ENCODE measurements at regions not wholly inside any gene's neighbourhood (a gene's known extent, or its start where the extent isn't known, plus 50 kb on each side); places are given as distances from the start of the nearest gene placed in this dataset.

- no peaks in the 10 kb centered on the region for H3K36me3 Mint-ChIP-seq (ENCODE audit: insufficient read depth, unreplicated experiment)
- peaks cover 15% of the 10 kb centered on the region for H3K27me3 Mint-ChIP-seq (ENCODE audit: unreplicated experiment)
- H3K4me1 Mint-ChIP-seq (ENCODE audit: low read depth, unreplicated experiment): no peaks in the 10 kb centered on the region
- no peak overlapping the region for H3K27ac Mint-ChIP-seq (ENCODE audit: unreplicated experiment)
- H3K4me3 Mint-ChIP-seq (ENCODE audit: low read depth, unreplicated experiment): no peak overlapping the region
- no peaks in the 10 kb centered on the region for H3K9me3 Mint-ChIP-seq (ENCODE audit: low read depth, unreplicated experiment)
- intact Hi-C loops (cut with micrococcal nuclease; ENCODE audit: unreplicated experiment): no loop called here
- DNase-seq: no peak
- no TSS peak for BruUV-seq (replicated peaks)
- TF ChIP-seq, protein P1, sequence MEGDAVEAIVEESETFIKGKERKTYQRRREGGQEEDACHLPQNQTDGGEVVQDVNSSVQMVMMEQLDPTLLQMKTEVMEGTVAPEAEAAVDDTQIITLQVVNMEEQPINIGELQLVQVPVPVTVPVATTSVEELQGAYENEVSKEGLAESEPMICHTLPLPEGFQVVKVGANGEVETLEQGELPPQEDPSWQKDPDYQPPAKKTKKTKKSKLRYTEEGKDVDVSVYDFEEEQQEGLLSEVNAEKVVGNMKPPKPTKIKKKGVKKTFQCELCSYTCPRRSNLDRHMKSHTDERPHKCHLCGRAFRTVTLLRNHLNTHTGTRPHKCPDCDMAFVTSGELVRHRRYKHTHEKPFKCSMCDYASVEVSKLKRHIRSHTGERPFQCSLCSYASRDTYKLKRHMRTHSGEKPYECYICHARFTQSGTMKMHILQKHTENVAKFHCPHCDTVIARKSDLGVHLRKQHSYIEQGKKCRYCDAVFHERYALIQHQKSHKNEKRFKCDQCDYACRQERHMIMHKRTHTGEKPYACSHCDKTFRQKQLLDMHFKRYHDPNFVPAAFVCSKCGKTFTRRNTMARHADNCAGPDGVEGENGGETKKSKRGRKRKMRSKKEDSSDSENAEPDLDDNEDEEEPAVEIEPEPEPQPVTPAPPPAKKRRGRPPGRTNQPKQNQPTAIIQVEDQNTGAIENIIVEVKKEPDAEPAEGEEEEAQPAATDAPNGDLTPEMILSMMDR (IDR thresholded peaks at IDR 0.05; ENCODE audit: unreplicated experiment): no peak
- CTCF ChIA-PET: no interaction called here
Measured at GRCh38 chr15:93152951-93153350, 63.9 kb upstream of the RGMA start.

GRCh38 chr15:93152360-93152759, 63.3 kb upstream of the RGMA start:
- H3K4me1 Mint-ChIP-seq (ENCODE audit: low read depth, unreplicated experiment): no peaks in the 10 kb centered on the region
- peaks cover 15% of the 10 kb centered on the region for H3K27me3 Mint-ChIP-seq (ENCODE audit: unreplicated experiment)
- CTCF ChIA-PET: no interaction called here
- H3K36me3 Mint-ChIP-seq (ENCODE audit: insufficient read depth, unreplicated experiment): no peaks in the 10 kb centered on the region
- H3K4me3 Mint-ChIP-seq (ENCODE audit: low read depth, unreplicated experiment): no peak overlapping the region
- no peak for DNase-seq
- H3K9me3 Mint-ChIP-seq (ENCODE audit: low read depth, unreplicated experiment): no peaks in the 10 kb centered on the region
- TF ChIP-seq, protein P1 (IDR thresholded peaks at IDR 0.05; ENCODE audit: unreplicated experiment): no peak
- no TSS peak for BruUV-seq (replicated peaks)
- intact Hi-C loops (cut with micrococcal nuclease; ENCODE audit: unreplicated experiment): no loop called here
- H3K27ac Mint-ChIP-seq (ENCODE audit: unreplicated experiment): no peak overlapping the region

DNA sequence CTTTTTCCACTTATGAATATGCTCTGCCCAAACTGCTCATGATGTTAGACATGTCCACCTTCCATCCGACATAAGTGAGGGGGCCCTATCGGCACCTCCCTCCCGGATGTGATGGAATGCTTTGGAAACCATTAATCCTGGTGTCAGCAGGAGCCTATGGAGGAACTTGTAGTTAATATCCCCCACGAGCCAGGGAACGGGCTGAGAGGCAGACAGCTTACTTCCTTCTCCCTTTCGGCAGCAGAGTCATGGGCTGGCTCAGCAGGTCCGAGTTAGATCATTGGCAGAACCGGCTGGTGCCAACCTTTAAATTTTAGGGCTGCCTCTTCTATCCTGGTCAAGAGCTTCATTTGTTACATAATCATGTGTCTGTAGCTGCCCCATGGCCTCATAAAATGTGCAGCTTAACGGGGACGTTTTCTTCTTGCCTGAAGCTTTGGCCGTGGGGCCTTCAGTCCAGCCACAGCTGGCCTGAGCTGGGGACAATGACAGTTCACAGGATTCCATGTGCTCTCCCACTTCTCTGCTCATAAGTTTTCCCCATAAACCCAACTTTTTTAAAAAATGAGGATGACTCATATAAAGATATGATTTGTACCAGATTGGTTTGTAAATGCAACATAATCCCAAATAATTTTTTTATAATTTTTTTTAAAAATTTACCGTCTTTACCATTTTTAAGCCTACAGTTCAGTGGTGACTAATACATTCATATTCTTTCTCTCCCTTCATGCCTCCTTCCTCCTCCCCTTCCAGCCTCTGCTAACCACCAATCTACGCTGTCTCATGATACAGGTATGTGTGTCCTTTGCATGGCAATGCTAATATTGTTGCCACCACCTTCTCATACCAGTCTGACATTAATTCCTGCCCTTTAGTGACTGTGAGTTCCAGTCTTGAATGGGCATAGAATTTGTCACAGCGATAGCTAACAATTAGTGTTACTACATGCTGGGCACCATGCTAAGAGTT, 62.2 kb upstream of the RGMA start:
- Mint-ChIP-seq H3K36me3 (ENCODE audit: insufficient read depth, unreplicated experiment) (no peaks in the 10 kb centered on the region), H3K9me3 (ENCODE audit: low read depth, unreplicated experiment) (no peaks in the 10 kb centered on the region), H3K27ac (ENCODE audit: unreplicated experiment) (no peak overlapping the region), H3K4me1 (ENCODE audit: low read depth, unreplicated experiment) (no peaks in the 10 kb centered on the region), H3K27me3 (ENCODE audit: unreplicated experiment) (peaks cover 15% of the 10 kb centered on the region), H3K4me3 (ENCODE audit: low read depth, unreplicated experiment) (no peak overlapping the region)
- BruUV-seq (replicated peaks): no TSS peak
- intact Hi-C loops (cut with micrococcal nuclease; ENCODE audit: unreplicated experiment): no loop called here
- CTCF ChIA-PET: no interaction called here
- TF ChIP-seq, protein P1 (IDR thresholded peaks at IDR 0.05; ENCODE audit: unreplicated experiment): no peak
- no peak for DNase-seq

- CTCF ChIA-PET: no interaction called here
- Mint-ChIP-seq H3K27ac (ENCODE audit: unreplicated experiment) (no peak overlapping the region), H3K4me3 (ENCODE audit: low read depth, unreplicated experiment) (no peak overlapping the region), H3K27me3 (ENCODE audit: unreplicated experiment) (peaks cover 52% of the 10 kb centered on the region), H3K4me1 (ENCODE audit: low read depth, unreplicated experiment) (no peaks in the 10 kb centered on the region), H3K36me3 (ENCODE audit: insufficient read depth, unreplicated experiment) (no peaks in the 10 kb centered on the region), H3K9me3 (ENCODE audit: low read depth, unreplicated experiment) (peaks cover 2% of the 10 kb centered on the region)
- no peak for DNase-seq
- TF ChIP-seq, protein P1 (IDR thresholded peaks at IDR 0.05; ENCODE audit: unreplicated experiment): no peak
- intact Hi-C loops (cut with micrococcal nuclease; ENCODE audit: unreplicated experiment): no loop called here
- no TSS peak for BruUV-seq (replicated peaks)
Measured at GRCh38 chr15:93146601-93147000, 57.6 kb upstream of the RGMA start.
